Stimulated activated CD8-positive, alpha-beta memory T cell treated with anti-CD3 and anti-CD28 coated beads, Interleukin-15, amount 100 ng/mL, for 48 hours (primary cell): ENCODE measurements at regions not wholly inside any gene's neighbourhood (a gene's known extent, or its start where the extent isn't known, plus 50 kb on each side); places are given as distances from the start of the nearest gene placed in this dataset.

Experiments
- DNase-seq, 2 donors: peaks; one replicate each; pipeline ENCODE4 v3.0.0-alpha.2; 2020; ENCODE audit warnings: low read depth in 2 of 2

GRCh38 chr7:67553378-67553777, 556.7 kb downstream of the TYW1 start:
- no peak for DNase-seq

- DNase-seq, result no peak
Observed at GRCh38 chr7:67554986-67555385, 558.4 kb downstream of the TYW1 start.

GRCh38 chr7:67564959-67565358, 568.3 kb downstream of the TYW1 start:
- DNase-seq, result no peak

- DNase-seq, result no peak
Observed at GRCh38 chr7:67566101-67566500, 569.5 kb downstream of the TYW1 start.

GRCh38 chr7:67571026-67571545, 574.5 kb downstream of the TYW1 start:
- DNase-seq, result no peak

- DNase-seq, result no peak
Observed at GRCh38 chr7:67573639-67574038, 577.0 kb downstream of the TYW1 start.

GRCh38 chr7:67588631-67589030, 592.0 kb downstream of the TYW1 start:
- no peak for DNase-seq

- DNase-seq, result no peak
Observed at GRCh38 chr7:67589183-67589582, 592.5 kb downstream of the TYW1 start.

- DNase-seq, result no peak
Observed at GRCh38 chr7:67590649-67591048, 594.0 kb downstream of the TYW1 start.

GRCh38 chr7:67593794-67594193, 597.2 kb downstream of the TYW1 start:
- no peak for DNase-seq

GRCh38 chr7:67595431-67596180, 599.0 kb downstream of the TYW1 start:
- DNase-seq, result no peak

- DNase-seq, result no peak
Observed at GRCh38 chr7:67597161-67597560, 600.5 kb downstream of the TYW1 start.

GRCh38 chr7:67598469-67598868, 601.8 kb downstream of the TYW1 start:
- no peak for DNase-seq

- no peak for DNase-seq
Observed at GRCh38 chr7:67599331-67600062, 602.9 kb downstream of the TYW1 start.

- no peak for DNase-seq
Observed at GRCh38 chr7:67602246-67602887, 605.7 kb downstream of the TYW1 start.

GRCh38 chr7:67604461-67605386, 608.1 kb downstream of the TYW1 start:
- no peak for DNase-seq

- no peak for DNase-seq
Observed at GRCh38 chr7:67608806-67609205, 612.2 kb downstream of the TYW1 start.

- DNase-seq, result no peak
Observed at GRCh38 chr7:67610897-67611296, 614.3 kb downstream of the TYW1 start.

GRCh38 chr7:67614843-67615242, 618.2 kb downstream of the TYW1 start:
- no peak for DNase-seq

GRCh38 chr7:67616517-67616916, 619.9 kb downstream of the TYW1 start:
- no peak for DNase-seq

- DNase-seq, result no peak
Observed at GRCh38 chr7:67618556-67619162, 622.0 kb downstream of the TYW1 start.
